Endothelial cell of umbilical vein (primary cell): ENCODE measurements at regions not wholly inside any gene's neighbourhood (a gene's known extent, or its start where the extent isn't known, plus 50 kb on each side); places are given as distances from the start of the nearest gene placed in this dataset.

Source experiments
- BruUV-seq: library from RNA; stranded (reverse); fragments of 400-500 nt; replicated peaks from 2 replicates; lab custom pipeline; 2021; lab: Mats Ljungman, UMichigan
- CTCF ChIA-PET: fragments of 300-600, 350-600 bp; sonication (Branson Sonifier 250); formaldehyde crosslinking; loops from one replicate; lab custom pipeline; 2021; ENCODE audit warnings: antibody characterized with exemption, inconsistent platforms; lab: Charles Lee
- POLR2A ChIA-PET: fragments of 300-600, 350-600 bp; sonication (Branson Sonifier 250); formaldehyde crosslinking; loops from one replicate; lab custom pipeline; 2021; ENCODE audit warnings: antibody characterized with exemption, inconsistent platforms; lab: Charles Lee
- DNase-seq: peaks from one replicate; pipeline ENCODE4 v3.0.0-alpha.2; 2011; ENCODE audit warnings: low read depth, low spot score
- FAIRE-seq: peaks from 2 replicates; lab custom pipeline; 2011; peaks lifted over from hg19 to GRCh38; lab: Jason Lieb, UNC
- H2AFZ ChIP-seq: 2 replicates; pipeline ENCODE4 v1.6.0; 2012; ENCODE audit warnings: low read depth, low read length, control low read depth, inconsistent platforms
- H3K27ac ChIP-seq: 2 replicates; pipeline ENCODE4 v1.5.1; 2011; ENCODE audit warnings: low read depth, mild to moderate bottlenecking, control low read depth, low read length, moderate library complexity; ENCODE audit not compliant: insufficient read depth
- H3K27me3 ChIP-seq, 2 experiments: 2 replicates each; pipeline versions ENCODE4 v1.6.0 to v1.6.1; 2011; ENCODE audit warnings: low read length in 2 of 2, mixed read lengths in 1 of 2; ENCODE audit not compliant: control insufficient read depth in 2 of 2, insufficient read depth in 2 of 2
- H3K36me3 ChIP-seq, 2 experiments: 2 replicates in 1 of 2; 3 replicates in 1 of 2; pipeline ENCODE4 v1.5.1; 2011; ENCODE audit warnings: low read length in 2 of 2, mild to moderate bottlenecking in 1 of 2, moderate library complexity in 1 of 2; ENCODE audit not compliant: control insufficient read depth in 2 of 2, insufficient read depth in 2 of 2; ENCODE audit errors: extremely low read depth in 1 of 2
- H3K4me1 ChIP-seq: 3 replicates; pipeline ENCODE4 v1.5.1; 2011; ENCODE audit warnings: mild to moderate bottlenecking, low read length; ENCODE audit not compliant: control insufficient read depth, insufficient read depth; ENCODE audit errors: extremely low read depth
- H3K4me2 ChIP-seq: 2 replicates; pipeline ENCODE4 v1.6.1; 2011; ENCODE audit warnings: low read length, control low read depth, mixed read lengths; ENCODE audit not compliant: insufficient read depth
- H3K4me3 ChIP-seq, 3 experiments: fragments of 200-600 bp in 1 of 3; sonication (generic), shearing (Covaris generic) in 1 of 3; replicated peaks in 1 of 3; 2 replicates each; pipeline ENCODE4 v1.5.1; 2011 to 2016; ENCODE audit warnings: control low read depth in 3 of 3, low read length in 3 of 3, mild to moderate bottlenecking in 2 of 3, inconsistent platforms in 1 of 3, low read depth in 1 of 3, moderate library complexity in 1 of 3; ENCODE audit not compliant: insufficient read depth in 1 of 3
- H3K79me2 ChIP-seq: 2 replicates; pipeline ENCODE4 v1.6.0; 2012; ENCODE audit warnings: low read length, inconsistent platforms; ENCODE audit not compliant: control insufficient read depth, insufficient read depth
- H3K9ac ChIP-seq: replicated peaks from 2 replicates; pipeline ENCODE3; 2011; ENCODE audit warnings: low read length, control low read depth; ENCODE audit not compliant: insufficient read depth; ENCODE audit errors: extremely low read depth
- H3K9me1 ChIP-seq: replicated peaks from 3 replicates; pipeline ENCODE4 v1.6.0; 2011; ENCODE audit warnings: mild to moderate bottlenecking, low read length; ENCODE audit not compliant: control insufficient read depth, insufficient read depth; ENCODE audit errors: extremely low read depth
- H3K9me3 ChIP-seq: replicated peaks from 2 replicates; pipeline ENCODE4 v1.5.1; 2012; ENCODE audit warnings: low read length, inconsistent platforms; ENCODE audit not compliant: control insufficient read depth, insufficient read depth
- H4K20me1 ChIP-seq: replicated peaks from 2 replicates; pipeline ENCODE3; 2011; ENCODE audit warnings: mild to moderate bottlenecking, low read length; ENCODE audit not compliant: control insufficient read depth, insufficient read depth; ENCODE audit errors: extremely low read depth
- EZH2 ChIP-seq: IDR thresholded peaks from 2 replicates; pipeline ENCODE4 v1.6.1; 2012; ENCODE audit warnings: borderline replicate concordance, low read depth, mild to moderate bottlenecking, moderate library complexity, low read length, inconsistent platforms; ENCODE audit not compliant: severe bottlenecking
- FOS ChIP-seq: IDR thresholded peaks from 2 replicates; pipeline ENCODE4 v1.6.1; 2011; ENCODE audit warnings: mild to moderate bottlenecking, low read length, moderate library complexity, borderline replicate concordance; ENCODE audit not compliant: insufficient read depth
- JUN ChIP-seq: IDR thresholded peaks from 2 replicates; pipeline ENCODE4 v1.6.1; 2011; ENCODE audit warnings: borderline replicate concordance, low read depth; ENCODE audit not compliant: insufficient read length, insufficient read depth
- MYC ChIP-seq: IDR thresholded peaks from one replicate; pipeline ENCODE4 v1.6.1; 2011; ENCODE audit warnings: mild to moderate bottlenecking, low read depth, low read length
- POLR2A ChIP-seq: IDR thresholded peaks from 2 replicates; pipeline ENCODE4 v1.6.1; 2012; ENCODE audit warnings: low read depth, mild to moderate bottlenecking, control low read depth, low read length
- POLR2AphosphoS5 ChIP-seq: IDR thresholded peaks from 2 replicates; pipeline ENCODE4 v1.6.1; 2012; ENCODE audit warnings: low read depth, mild to moderate bottlenecking, control low read depth, low read length, moderate library complexity; ENCODE audit not compliant: insufficient read depth
- dilution Hi-C: fragments of 300-500 bp; cut with MboI; formaldehyde crosslinking; loops from one replicate; pipeline ENCODE4 v1.15.0; 2019; ENCODE audit warnings: low sequenced_read_pairs; ENCODE audit not compliant: extremely low pct_ligation_motif_present
- intact Hi-C: fragments of 100-400 bp; cut with micrococcal nuclease; formaldehyde crosslinking; loops from one replicate; pipeline ENCODE4 v1.10.0; 2022

- intact Hi-C loops (no loop called here), dilution Hi-C loops (no loop called here)
- H3K36me3 ChIP-seq = no peaks in the 10 kb centered on the region
- H3K27ac ChIP-seq = no peak overlapping the region
- TF ChIP-seq POLR2A = no peak
- TF ChIP-seq POLR2AphosphoS5 = no peak
- no peak for TF ChIP-seq FOS
- POLR2A ChIA-PET = no interaction called here
- DNase-seq (peak; percentile 68), FAIRE-seq (peak; percentile 64)
- H3K4me2 ChIP-seq = no peak overlapping the region
- H3K9ac ChIP-seq = no peak overlapping the region
- no peaks in the 10 kb centered on the region for H4K20me1 ChIP-seq
- H3K9me1 ChIP-seq = no peaks in the 10 kb centered on the region
- H2AFZ ChIP-seq = no peak overlapping the region
- no peak overlapping the region for H3K4me3 ChIP-seq
- H3K27me3 ChIP-seq = no peaks in the 10 kb centered on the region
- CTCF ChIA-PET = interaction anchor here (1.2 kb wide), 1 partner anchor 214 kb away, joined by 3 read pairs; no protein-coding TSS in a partner anchor
- H3K79me2 ChIP-seq = no peaks in the 10 kb centered on the region
- no TSS peak for BruUV-seq
- H3K9me3 ChIP-seq = no peaks in the 10 kb centered on the region
- H3K4me1 ChIP-seq = peaks cover 7% of the 10 kb centered on the region
Measured at GRCh38 chr6:11869672-11870340, 91.2 kb upstream of the ADTRP start.

GRCh38 chr6:11868392-11868791 lies 89.8 kb upstream of the ADTRP start:
- Histone ChIP-seq H3K4me2 (no peak overlapping the region), H3K4me3 (no peak overlapping the region), H3K36me3 (no peaks in the 10 kb centered on the region), H3K9me1 (no peaks in the 10 kb centered on the region), H3K27ac (no peak overlapping the region), H3K79me2 (no peaks in the 10 kb centered on the region), H2AFZ (no peak overlapping the region), H4K20me1 (no peaks in the 10 kb centered on the region), H3K9me3 (no peaks in the 10 kb centered on the region), H3K4me1 (peaks cover 7% of the 10 kb centered on the region), H3K27me3 (no peaks in the 10 kb centered on the region), H3K9ac (no peak overlapping the region)
- ChIA-PET CTCF (interaction anchor here (1.2 kb wide), 1 partner anchor 212 kb away, joined by 3 read pairs; no protein-coding TSS in a partner anchor), POLR2A (no interaction called here)
- no peak for FAIRE-seq
- intact Hi-C loops (no loop called here), dilution Hi-C loops (no loop called here)
- no TSS peak for BruUV-seq
- TF ChIP-seq JUN (no peak), FOS (no peak), EZH2 (no peak), MYC (no peak)
- no peak for DNase-seq
